ENCODE measurements at regions not wholly inside any gene's neighbourhood (a gene's known extent, or its start where the extent isn't known, plus 50 kb on each side); places are given as distances from the start of the nearest gene placed in this dataset.

DNA sequence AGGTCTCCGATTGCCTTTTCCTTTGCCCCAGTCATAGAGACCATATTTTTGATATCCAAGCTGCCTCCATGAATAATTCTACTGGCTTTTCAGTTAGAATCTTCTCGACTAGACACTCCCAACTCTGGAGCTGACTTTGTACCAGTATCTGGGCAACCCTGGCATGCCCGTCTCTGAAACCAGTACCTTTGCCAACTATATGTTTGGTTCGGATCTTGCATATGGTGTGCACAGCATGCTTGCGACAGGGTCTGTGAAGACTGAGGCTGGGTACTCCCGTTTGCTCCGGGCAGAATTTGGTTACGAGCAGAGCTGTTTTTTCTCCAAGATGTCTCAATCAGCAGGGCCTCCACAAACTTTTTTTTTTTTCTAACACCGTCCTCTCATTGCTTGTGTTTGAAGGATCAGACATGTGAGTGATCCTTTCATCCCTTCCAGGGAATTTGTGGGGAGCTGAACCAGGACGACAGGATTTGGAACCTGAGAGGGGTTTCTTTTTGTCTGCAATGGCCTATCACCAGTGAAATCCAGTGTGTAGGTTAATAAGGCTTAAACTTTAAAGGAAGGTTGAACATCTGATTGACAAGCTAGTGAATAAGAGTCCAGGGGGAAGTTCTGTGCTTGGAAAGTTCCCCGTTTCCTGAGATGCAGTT lies 322.3 kb downstream of the MYCN start:
- Histone ChIP-seq H3K9me3 (ENCODE audit: control insufficient read depth, insufficient read depth, low read depth, low read length) (no peaks in the 10 kb centered on the region), H3K9ac (ENCODE audit: low read length) (no peak overlapping the region), H3K27ac (ENCODE audit: low read depth, low read length) (no peak overlapping the region), H3K4me3 (ENCODE audit: low read depth, low read length) (no peak overlapping the region), H3K36me3 (ENCODE audit: control insufficient read depth, insufficient read depth, low read length) (no peaks in the 10 kb centered on the region), H3K27me3 (ENCODE audit: control insufficient read depth, insufficient read depth, low read length) (no peaks in the 10 kb centered on the region), H3K4me1 (ENCODE audit: control insufficient read depth, insufficient read depth, low read length) (no peaks in the 10 kb centered on the region)

DNA sequence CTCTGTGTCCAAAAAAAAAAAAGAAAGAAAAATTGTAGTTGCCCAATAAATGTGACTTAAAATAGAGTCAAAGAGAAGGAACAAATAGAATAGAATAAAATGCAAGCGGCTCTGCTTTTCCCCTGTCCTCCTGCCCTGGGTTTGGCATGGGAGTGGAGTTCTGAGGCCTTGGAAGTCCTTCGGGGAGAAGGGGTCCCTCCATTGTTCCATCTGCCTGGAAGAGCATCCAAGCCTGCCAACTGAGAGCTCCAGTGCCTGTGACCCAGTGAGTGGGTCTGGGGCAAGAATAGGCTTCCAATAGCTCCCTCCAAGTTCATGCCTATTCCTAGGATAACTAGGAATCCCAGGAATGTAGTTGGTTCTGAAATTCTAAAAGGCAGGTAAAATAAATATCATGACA lies 321.4 kb downstream of the MYCN start:
- Histone ChIP-seq H3K4me3 (ENCODE audit: low read depth, low read length) (no peak overlapping the region), H3K36me3 (ENCODE audit: control insufficient read depth, insufficient read depth, low read length) (no peaks in the 10 kb centered on the region), H3K9ac (ENCODE audit: low read length) (no peak overlapping the region), H3K27me3 (ENCODE audit: control insufficient read depth, insufficient read depth, low read length) (no peaks in the 10 kb centered on the region), H3K27ac (ENCODE audit: low read depth, low read length) (no peak overlapping the region), H3K4me1 (ENCODE audit: control insufficient read depth, insufficient read depth, low read length) (no peaks in the 10 kb centered on the region), H3K9me3 (ENCODE audit: control insufficient read depth, insufficient read depth, low read depth, low read length) (no peaks in the 10 kb centered on the region)

DNA sequence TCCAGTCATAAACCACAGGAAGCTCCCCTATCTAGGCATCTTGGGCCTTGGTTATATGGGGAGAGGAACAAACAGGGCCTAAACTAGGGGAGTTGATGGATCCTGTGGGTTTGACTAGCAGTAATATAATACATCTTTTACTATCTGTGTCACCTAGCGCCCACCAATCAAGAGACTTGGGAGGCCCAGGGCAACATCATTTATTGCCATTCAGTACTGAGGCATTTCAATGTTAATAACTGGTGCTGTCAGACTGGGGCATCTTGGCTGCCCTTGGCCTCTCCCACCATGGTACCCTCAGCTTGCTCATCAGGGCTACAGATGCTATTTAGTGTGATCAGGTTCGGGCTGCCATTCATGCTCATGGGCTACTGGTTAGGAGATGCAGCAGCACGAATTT lies 320.7 kb downstream of the MYCN start:
- Histone ChIP-seq H3K4me1 (ENCODE audit: control insufficient read depth, insufficient read depth, low read length) (no peaks in the 10 kb centered on the region), H3K9ac (ENCODE audit: low read length) (no peak overlapping the region), H3K27me3 (ENCODE audit: control insufficient read depth, insufficient read depth, low read length) (no peaks in the 10 kb centered on the region), H3K27ac (ENCODE audit: low read depth, low read length) (no peak overlapping the region), H3K9me3 (ENCODE audit: control insufficient read depth, insufficient read depth, low read depth, low read length) (no peaks in the 10 kb centered on the region), H3K36me3 (ENCODE audit: control insufficient read depth, insufficient read depth, low read length) (no peaks in the 10 kb centered on the region), H3K4me3 (ENCODE audit: low read depth, low read length) (no peak overlapping the region)

DNA sequence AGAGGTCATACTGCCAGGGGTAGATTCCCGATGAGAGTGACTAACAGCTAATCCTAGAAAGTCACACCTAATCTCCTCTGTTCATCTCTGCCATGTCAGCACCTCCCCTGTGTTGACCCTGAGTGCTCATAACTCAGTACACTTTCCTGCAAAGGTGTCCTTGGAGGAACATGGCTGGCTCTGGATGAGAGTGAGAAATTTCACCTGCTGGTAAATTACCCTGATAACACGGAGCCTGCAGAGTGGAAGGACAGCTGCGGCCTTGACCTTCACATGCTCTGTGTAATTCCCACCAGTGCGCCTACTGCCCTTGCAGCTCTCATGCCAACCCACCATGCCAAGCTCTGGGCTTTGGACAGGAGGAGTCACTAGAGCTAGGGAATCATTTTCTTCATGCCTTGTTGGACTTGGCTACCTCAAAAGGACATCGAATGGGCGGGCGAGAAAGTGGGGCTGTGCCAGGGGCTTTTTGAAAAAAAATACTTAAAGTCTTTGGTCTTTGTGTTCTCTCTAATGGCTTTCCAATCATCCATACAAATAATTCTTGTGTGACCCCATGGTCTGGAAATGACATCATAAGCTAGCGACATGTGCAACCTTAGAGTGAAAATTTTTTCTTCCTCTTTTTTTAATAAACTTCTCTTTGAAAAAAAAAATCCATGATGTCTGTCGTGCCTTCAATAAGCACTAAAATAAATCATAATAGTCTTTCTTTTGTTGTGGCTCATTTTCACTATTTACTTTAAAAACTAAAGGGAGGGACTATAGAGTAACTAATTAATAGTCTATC lies 319.9 kb downstream of the MYCN start:
- Histone ChIP-seq H3K4me1 (ENCODE audit: control insufficient read depth, insufficient read depth, low read length) (no peaks in the 10 kb centered on the region), H3K9me3 (ENCODE audit: control insufficient read depth, insufficient read depth, low read depth, low read length) (no peaks in the 10 kb centered on the region), H3K27ac (ENCODE audit: low read depth, low read length) (no peak overlapping the region), H3K36me3 (ENCODE audit: control insufficient read depth, insufficient read depth, low read length) (no peaks in the 10 kb centered on the region), H3K27me3 (ENCODE audit: control insufficient read depth, insufficient read depth, low read length) (no peaks in the 10 kb centered on the region), H3K9ac (ENCODE audit: low read length) (no peak overlapping the region), H3K4me3 (ENCODE audit: low read depth, low read length) (no peak overlapping the region)

DNA sequence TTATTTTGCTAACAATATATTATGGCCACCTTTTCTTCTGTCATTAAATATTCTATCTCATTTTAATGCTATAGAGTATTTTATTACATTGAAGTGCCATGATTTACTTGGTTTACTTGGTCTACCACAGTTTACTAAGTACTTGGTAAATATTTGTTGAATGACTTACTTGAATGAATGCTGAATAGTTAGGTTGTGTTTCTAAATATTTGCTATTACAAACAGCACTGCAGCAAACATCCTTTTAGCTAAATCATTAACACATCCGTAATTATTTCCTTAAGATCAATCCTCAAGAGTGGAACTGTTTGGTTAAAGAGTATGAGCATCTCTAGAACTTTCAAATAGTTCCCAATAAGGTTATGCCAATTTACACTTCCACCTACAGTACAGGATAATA lies 318.7 kb downstream of the MYCN start:
- Histone ChIP-seq H3K27me3 (ENCODE audit: control insufficient read depth, insufficient read depth, low read length) (no peaks in the 10 kb centered on the region), H3K27ac (ENCODE audit: low read depth, low read length) (no peak overlapping the region), H3K36me3 (ENCODE audit: control insufficient read depth, insufficient read depth, low read length) (no peaks in the 10 kb centered on the region), H3K4me3 (ENCODE audit: low read depth, low read length) (no peak overlapping the region), H3K4me1 (ENCODE audit: control insufficient read depth, insufficient read depth, low read length) (no peaks in the 10 kb centered on the region), H3K9ac (ENCODE audit: low read length) (no peak overlapping the region), H3K9me3 (ENCODE audit: control insufficient read depth, insufficient read depth, low read depth, low read length) (peaks cover 3% of the 10 kb centered on the region)

DNA sequence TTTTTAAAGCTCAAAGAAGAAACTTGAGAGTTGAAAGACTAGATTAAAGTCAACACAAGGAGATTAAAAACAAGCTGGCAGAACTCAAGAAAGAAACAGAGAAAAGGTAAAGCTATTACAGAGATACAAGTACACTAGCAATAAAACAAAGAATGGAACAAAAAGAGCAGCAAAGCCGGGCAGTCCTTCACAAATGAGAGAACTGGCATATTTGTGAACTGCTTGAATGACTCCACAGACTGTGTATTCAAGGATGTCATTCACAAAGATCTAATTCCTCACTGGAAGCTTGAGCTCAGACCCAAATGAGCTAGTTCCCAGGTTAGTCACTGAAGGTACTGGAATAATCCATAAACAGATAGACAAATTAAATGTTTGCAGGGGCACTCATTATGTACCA lies 318.0 kb downstream of the MYCN start:
- Histone ChIP-seq H3K36me3 (ENCODE audit: control insufficient read depth, insufficient read depth, low read length) (no peaks in the 10 kb centered on the region), H3K9me3 (ENCODE audit: control insufficient read depth, insufficient read depth, low read depth, low read length) (peaks cover 3% of the 10 kb centered on the region), H3K27me3 (ENCODE audit: control insufficient read depth, insufficient read depth, low read length) (no peaks in the 10 kb centered on the region), H3K4me3 (ENCODE audit: low read depth, low read length) (no peak overlapping the region), H3K27ac (ENCODE audit: low read depth, low read length) (no peak overlapping the region), H3K4me1 (ENCODE audit: control insufficient read depth, insufficient read depth, low read length) (no peaks in the 10 kb centered on the region), H3K9ac (ENCODE audit: low read length) (no peak overlapping the region)

DNA sequence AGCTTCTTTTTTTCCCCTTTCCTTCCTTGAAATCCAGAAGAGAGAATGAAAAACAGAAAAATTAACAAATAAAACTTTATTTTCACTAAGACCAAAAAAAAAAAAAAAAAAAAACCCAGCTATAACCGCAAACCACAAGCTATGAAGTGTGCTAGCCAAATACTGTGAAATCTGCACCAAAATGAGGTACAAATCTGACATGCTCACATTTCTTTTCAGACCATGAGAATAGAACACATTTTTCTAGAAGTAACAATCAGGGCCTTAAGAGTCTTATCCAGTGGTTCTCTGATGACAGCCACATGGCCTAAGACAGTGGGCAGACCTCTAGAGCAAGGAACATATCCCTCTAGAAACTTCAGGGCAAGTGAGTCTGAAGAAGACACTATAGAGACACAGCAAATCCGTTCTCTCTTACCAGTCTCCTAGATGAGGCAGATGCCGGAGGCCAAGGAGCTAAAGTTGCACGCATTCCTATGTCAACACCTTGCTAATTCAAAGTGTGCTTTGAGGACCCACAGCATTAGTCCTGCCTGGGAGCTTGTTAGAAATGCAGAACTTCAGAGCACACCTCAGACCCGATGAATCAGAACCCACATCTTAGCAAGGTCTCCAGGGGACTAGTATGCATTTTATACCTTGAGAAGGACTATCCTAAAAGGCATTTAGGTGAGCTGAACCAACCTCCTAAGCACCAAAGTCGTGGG lies 317.1 kb downstream of the MYCN start:
- Histone ChIP-seq H3K9me3 (ENCODE audit: control insufficient read depth, insufficient read depth, low read depth, low read length) (peaks cover 3% of the 10 kb centered on the region), H3K27me3 (ENCODE audit: control insufficient read depth, insufficient read depth, low read length) (no peaks in the 10 kb centered on the region), H3K36me3 (ENCODE audit: control insufficient read depth, insufficient read depth, low read length) (no peaks in the 10 kb centered on the region), H3K4me1 (ENCODE audit: control insufficient read depth, insufficient read depth, low read length) (no peaks in the 10 kb centered on the region), H3K4me3 (ENCODE audit: low read depth, low read length) (no peak overlapping the region), H3K27ac (ENCODE audit: low read depth, low read length) (no peak overlapping the region), H3K9ac (ENCODE audit: low read length) (no peak overlapping the region)

DNA sequence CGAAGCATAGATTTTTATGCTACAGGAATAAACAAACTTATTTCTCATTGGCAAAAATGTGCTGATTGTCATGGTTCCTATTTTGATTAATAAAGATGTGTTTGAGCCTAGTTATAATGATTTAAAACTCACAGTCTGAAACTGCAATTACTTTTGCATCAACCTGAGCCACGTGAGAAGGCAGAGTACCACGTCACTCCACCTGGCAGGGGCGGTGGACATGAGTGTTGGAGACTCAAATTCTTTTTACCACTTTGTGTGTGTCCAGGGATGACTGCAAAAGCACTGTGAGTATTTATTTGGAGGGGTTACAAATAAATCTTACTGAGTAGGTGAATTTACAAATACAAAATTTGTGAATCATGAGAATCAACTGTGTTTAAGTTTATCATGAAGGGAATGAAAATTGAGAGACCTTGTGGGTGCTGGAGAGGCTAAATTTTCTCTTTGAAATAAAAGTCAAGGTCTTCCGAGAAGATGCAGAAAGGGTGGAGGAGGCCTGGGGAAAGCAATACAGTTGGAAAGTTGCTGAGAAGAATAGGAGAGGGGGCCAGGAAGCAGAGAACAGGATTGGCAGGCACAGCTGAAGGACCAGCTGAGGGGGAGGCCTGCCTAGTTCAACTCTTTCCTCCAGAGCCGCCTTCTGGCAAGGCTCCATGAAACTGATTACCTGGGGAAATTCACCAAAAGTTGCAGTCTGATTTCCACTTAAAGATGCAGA lies 316.4 kb downstream of the MYCN start:
- Histone ChIP-seq H3K4me3 (ENCODE audit: low read depth, low read length) (no peak overlapping the region), H3K27ac (ENCODE audit: low read depth, low read length) (no peak overlapping the region), H3K9me3 (ENCODE audit: control insufficient read depth, insufficient read depth, low read depth, low read length) (peaks cover 3% of the 10 kb centered on the region), H3K27me3 (ENCODE audit: control insufficient read depth, insufficient read depth, low read length) (no peaks in the 10 kb centered on the region), H3K9ac (ENCODE audit: low read length) (no peak overlapping the region), H3K4me1 (ENCODE audit: control insufficient read depth, insufficient read depth, low read length) (no peaks in the 10 kb centered on the region; the same call in 1 of the 2 replicates), H3K36me3 (ENCODE audit: control insufficient read depth, insufficient read depth, low read length) (no peaks in the 10 kb centered on the region)

DNA sequence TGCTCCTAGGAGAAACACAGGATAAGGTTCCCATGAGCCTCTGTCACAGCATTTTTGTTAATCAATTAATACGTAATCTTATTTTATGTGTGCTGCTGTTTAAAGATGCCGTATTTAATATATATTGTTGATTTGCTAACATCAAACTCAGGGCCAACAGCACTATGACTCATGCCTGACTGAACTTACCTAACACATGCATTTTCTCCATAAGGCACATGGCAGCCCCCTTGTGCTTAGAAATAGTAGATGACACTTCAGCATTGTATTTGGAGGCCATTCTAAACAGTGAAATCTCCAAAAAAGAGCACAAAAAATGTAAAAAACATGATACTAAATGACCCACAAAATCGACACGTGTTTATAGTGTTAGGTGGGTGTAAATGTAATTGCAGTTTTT lies 314.8 kb downstream of the MYCN start:
- Histone ChIP-seq H3K27me3 (ENCODE audit: control insufficient read depth, insufficient read depth, low read length) (no peaks in the 10 kb centered on the region), H3K4me3 (ENCODE audit: low read depth, low read length) (no peak overlapping the region), H3K36me3 (ENCODE audit: control insufficient read depth, insufficient read depth, low read length) (no peaks in the 10 kb centered on the region), H3K4me1 (ENCODE audit: control insufficient read depth, insufficient read depth, low read length) (no peaks in the 10 kb centered on the region; the same call in 1 of the 2 replicates), H3K27ac (ENCODE audit: low read depth, low read length) (no peak overlapping the region), H3K9ac (ENCODE audit: low read length) (no peak overlapping the region), H3K9me3 (ENCODE audit: control insufficient read depth, insufficient read depth, low read depth, low read length) (peaks cover 3% of the 10 kb centered on the region)

DNA sequence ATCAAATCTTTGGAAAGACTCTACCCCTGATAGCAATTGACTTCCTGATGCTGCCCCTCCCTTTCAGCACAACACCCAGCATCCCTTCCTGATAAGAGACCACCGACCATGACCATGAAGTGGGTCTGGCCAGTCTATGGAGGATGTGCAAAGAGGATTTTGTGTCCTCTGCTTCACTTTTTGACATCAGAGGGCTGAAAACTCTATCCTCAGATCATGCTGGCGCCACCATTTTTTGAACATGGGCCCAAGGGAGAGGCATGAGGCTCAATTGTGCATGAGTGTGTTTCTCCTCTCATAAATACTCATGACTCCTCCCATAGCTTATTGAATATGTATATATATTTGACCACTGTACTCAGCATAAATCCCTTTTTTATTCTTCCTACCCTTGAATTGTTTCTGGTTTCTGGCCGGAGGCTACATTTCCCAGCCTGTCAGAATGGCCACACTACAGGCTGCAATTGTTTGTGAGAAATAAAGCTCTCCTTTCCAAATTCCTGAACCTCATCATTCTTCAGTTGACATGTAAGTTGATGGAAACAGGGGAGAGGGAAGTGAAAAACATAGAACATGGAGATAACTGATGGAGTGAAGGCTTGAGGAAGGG lies 314.1 kb downstream of the MYCN start:
- H3K9ac ChIP-seq (ENCODE audit: low read length) = no peak overlapping the region
- H3K9me3 ChIP-seq (ENCODE audit: control insufficient read depth, insufficient read depth, low read depth, low read length) = peaks cover 3% of the 10 kb centered on the region
- H3K27ac ChIP-seq (ENCODE audit: low read depth, low read length) = no peak overlapping the region
- no peak overlapping the region for H3K4me3 ChIP-seq (ENCODE audit: low read depth, low read length)
- no peaks in the 10 kb centered on the region for H3K27me3 ChIP-seq (ENCODE audit: control insufficient read depth, insufficient read depth, low read length)
- no peaks in the 10 kb centered on the region for H3K36me3 ChIP-seq (ENCODE audit: control insufficient read depth, insufficient read depth, low read length)
- H3K4me1 ChIP-seq (ENCODE audit: control insufficient read depth, insufficient read depth, low read length) = peaks cover 2% of the 10 kb centered on the region
